H1 (cell line): ENCODE measurements at regions not wholly inside any gene's neighbourhood (a gene's known extent, or its start where the extent isn't known, plus 50 kb on each side); places are given as distances from the start of the nearest gene placed in this dataset.

Source experiments
- FOSL1 ChIP-seq: IDR thresholded peaks from 2 replicates; pipeline ENCODE4 v1.6.1; 2011; ENCODE audit warnings: mild to moderate bottlenecking, low read depth, low read length, moderate library complexity; ENCODE audit not compliant: insufficient read depth
- SIRT6 ChIP-seq: IDR thresholded peaks from one replicate; pipeline ENCODE4 v1.7.1; 2012; ENCODE audit warnings: low read length, inconsistent platforms
- TCF12 ChIP-seq: IDR thresholded peaks from 2 replicates; pipeline ENCODE4 v1.6.1; 2011; ENCODE audit warnings: low read depth, mild to moderate bottlenecking, low read length

DNA sequence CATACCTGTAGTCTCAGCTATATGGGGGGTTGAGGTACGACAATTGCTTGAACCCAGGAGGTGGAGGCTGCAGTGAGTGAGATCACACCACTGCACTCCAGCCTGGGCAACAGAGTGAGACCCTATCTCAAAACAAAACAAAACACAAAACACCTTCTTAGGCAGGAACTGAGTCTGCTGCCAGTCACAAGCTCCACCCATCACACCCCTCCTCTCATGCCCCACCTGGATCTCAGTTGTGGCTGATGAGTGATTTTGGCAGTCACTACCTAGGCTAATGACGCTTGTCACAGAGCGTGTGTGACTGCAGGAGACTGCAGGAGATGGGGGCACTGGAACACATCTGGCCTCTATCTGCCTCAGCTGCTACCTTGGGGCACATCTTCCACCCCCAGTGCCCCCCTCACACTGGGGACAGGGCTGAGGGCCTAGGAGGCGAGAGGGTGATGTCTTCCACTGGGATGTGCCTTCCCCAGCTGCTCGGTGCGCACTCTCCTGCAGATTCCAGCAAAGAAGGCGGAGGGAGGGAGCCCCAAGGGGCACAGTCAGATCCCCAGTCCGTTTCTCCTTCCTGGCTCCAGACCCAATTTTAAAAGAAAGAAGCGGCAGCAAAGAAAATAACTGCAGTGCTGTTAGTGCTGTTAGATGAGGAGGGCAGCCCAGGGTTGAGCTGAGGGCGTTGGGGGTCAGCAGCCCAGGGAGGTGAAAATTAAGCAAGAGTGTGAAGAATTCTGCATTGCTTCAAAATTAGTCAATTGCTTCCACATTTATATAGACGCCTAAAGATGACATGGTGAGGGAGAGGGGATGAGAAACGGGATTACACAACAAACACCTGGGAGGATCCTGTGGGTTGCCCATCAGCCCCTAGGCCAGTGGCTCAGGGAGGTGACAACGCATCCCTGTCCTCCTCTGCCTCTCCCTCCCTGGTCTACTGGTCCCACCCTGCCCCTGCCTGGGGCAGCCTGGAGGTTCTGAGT lies 143.6 kb upstream of the HAAO start (continued):
- no peak for TF ChIP-seq FOSL1
- no peak for TF ChIP-seq SIRT6
- no peak for TF ChIP-seq TCF12
